HG03521 (cell line): ENCODE measurements at regions not wholly inside any gene's neighbourhood (a gene's known extent, or its start where the extent isn't known, plus 50 kb on each side); places are given as distances from the start of the nearest gene placed in this dataset.
"Not testable (repeated sequence)": the region's sequence is repeated elsewhere in the genome, so short reads cannot be mapped to it uniquely, and the experiment has no call there.

Experiments
- ATAC-seq: cut with Tn5 transposase; IDR thresholded peaks from one replicate; pipeline ENCODE4 v1.9.1; 2021; ENCODE audit warnings: mild to moderate bottlenecking, moderate library complexity; ENCODE audit not compliant: unreplicated experiment

- ATAC-seq, result no peak
These were observed 140.9 kb downstream of the PSAT1 start for GRCh38 chr9:78437806-78438205.

- no peak for ATAC-seq
These were observed 141.3 kb downstream of the PSAT1 start for GRCh38 chr9:78438211-78438610.

- ATAC-seq, result no peak
These were observed 141.9 kb downstream of the PSAT1 start for GRCh38 chr9:78438780-78439179.

GRCh38 chr9:78439190-78439865 lies 142.4 kb downstream of the PSAT1 start:
- peak; percentile 52 for ATAC-seq

- no peak for ATAC-seq
These were observed 143.2 kb downstream of the PSAT1 start for GRCh38 chr9:78439866-78440830.

GRCh38 chr9:78441396-78441795 lies 144.5 kb downstream of the PSAT1 start:
- ATAC-seq, result no peak

- no peak for ATAC-seq
These were observed 145.0 kb downstream of the PSAT1 start for GRCh38 chr9:78441822-78442431.

GRCh38 chr9:78442577-78442976 lies 145.7 kb downstream of the PSAT1 start:
- not testable (repeated sequence) for ATAC-seq

GRCh38 chr9:78443946-78444345 lies 147.0 kb downstream of the PSAT1 start:
- no peak for ATAC-seq

GRCh38 chr9:78448960-78449673 lies 152.2 kb downstream of the PSAT1 start:
- no peak for ATAC-seq

GRCh38 chr9:78453450-78453849 lies 156.5 kb downstream of the PSAT1 start:
- no peak for ATAC-seq

GRCh38 chr9:78462611-78463010 lies 165.7 kb downstream of the PSAT1 start:
- ATAC-seq, result no peak

GRCh38 chr9:78463750-78464149 lies 166.8 kb downstream of the PSAT1 start:
- ATAC-seq, result no peak

GRCh38 chr9:78468231-78468630 lies 171.3 kb downstream of the PSAT1 start:
- no peak for ATAC-seq

GRCh38 chr9:78468974-78469576 lies 172.2 kb downstream of the PSAT1 start:
- no peak for ATAC-seq

GRCh38 chr9:78470216-78470615 lies 173.3 kb downstream of the PSAT1 start:
- ATAC-seq, result no peak

- ATAC-seq, result no peak
These were observed 173.8 kb downstream of the PSAT1 start for GRCh38 chr9:78470741-78471140.

- no peak for ATAC-seq
These were observed 175.2 kb downstream of the PSAT1 start for GRCh38 chr9:78472111-78472510.

- no peak for ATAC-seq
These were observed 182.5 kb downstream of the PSAT1 start for GRCh38 chr9:78479441-78479840.

GRCh38 chr9:78486661-78487060 lies 189.7 kb downstream of the PSAT1 start:
- no peak for ATAC-seq

GRCh38 chr9:78490231-78490630 lies 193.3 kb downstream of the PSAT1 start:
- no peak for ATAC-seq
